HG03045 (cell line): ENCODE measurements at regions not wholly inside any gene's neighbourhood (a gene's known extent, or its start where the extent isn't known, plus 50 kb on each side); places are given as distances from the start of the nearest gene placed in this dataset.

ENCODE experiments used
- ATAC-seq: cut with Tn5 transposase; IDR thresholded peaks from one replicate; pipeline ENCODE4 v1.9.1; 2021; ENCODE audit warnings: mild to moderate bottlenecking, moderate library complexity; ENCODE audit not compliant: unreplicated experiment

- no peak for ATAC-seq
Observed at GRCh38 chr2:34663314-34663713, 1064.2 kb upstream of the FAM98A start.

GRCh38 chr2:34660741-34661140, 1061.6 kb upstream of the FAM98A start:
- no peak for ATAC-seq

GRCh38 chr2:34656632-34657031, 1057.5 kb upstream of the FAM98A start:
- no peak for ATAC-seq

GRCh38 chr2:34652636-34653035, 1053.5 kb upstream of the FAM98A start:
- no peak for ATAC-seq

- ATAC-seq, result no peak
Observed at GRCh38 chr2:34646901-34647300, 1047.8 kb upstream of the FAM98A start.

GRCh38 chr2:34632327-34632726, 1033.2 kb upstream of the FAM98A start:
- ATAC-seq, result no peak

- ATAC-seq, result no peak
Observed at GRCh38 chr2:34627003-34627402, 1027.9 kb upstream of the FAM98A start.

- no peak for ATAC-seq
Observed at GRCh38 chr2:34604164-34604563, 1005.1 kb upstream of the FAM98A start.

- ATAC-seq, result no peak
Observed at GRCh38 chr2:34602262-34602661, 1003.2 kb upstream of the FAM98A start.

GRCh38 chr2:34601561-34601960, 1002.5 kb upstream of the FAM98A start:
- no peak for ATAC-seq

GRCh38 chr2:34578641-34579040, 979.5 kb upstream of the FAM98A start:
- ATAC-seq, result no peak

- ATAC-seq, result no peak
Observed at GRCh38 chr2:34570266-34570872, 971.3 kb upstream of the FAM98A start.

- no peak for ATAC-seq
Observed at GRCh38 chr2:34567128-34567527, 968.0 kb upstream of the FAM98A start.

GRCh38 chr2:34552337-34552736, 953.2 kb upstream of the FAM98A start:
- ATAC-seq, result no peak

- no peak for ATAC-seq
Observed at GRCh38 chr2:34549710-34550345, 950.7 kb upstream of the FAM98A start.

GRCh38 chr2:34547900-34548299, 948.8 kb upstream of the FAM98A start:
- ATAC-seq, result no peak

GRCh38 chr2:34547340-34547739, 948.2 kb upstream of the FAM98A start:
- no peak for ATAC-seq

GRCh38 chr2:34545486-34546136, 946.5 kb upstream of the FAM98A start:
- ATAC-seq, result no peak

- ATAC-seq, result no peak
Observed at GRCh38 chr2:34534761-34535160, 935.7 kb upstream of the FAM98A start.

GRCh38 chr2:34534341-34534740, 935.2 kb upstream of the FAM98A start:
- no peak for ATAC-seq

GRCh38 chr2:34533585-34534183, 934.6 kb upstream of the FAM98A start:
- ATAC-seq, result no peak

- no peak for ATAC-seq
Observed at GRCh38 chr2:34529965-34530364, 930.9 kb upstream of the FAM98A start.
